H9 (cell line): ENCODE measurements at regions not wholly inside any gene's neighbourhood (a gene's known extent, or its start where the extent isn't known, plus 50 kb on each side); places are given as distances from the start of the nearest gene placed in this dataset.

Source experiments
- DNase-seq: peaks from one replicate; pipeline ENCODE4 v3.0.0-alpha.2; 2017
- H2AFZ ChIP-seq: one replicate; pipeline ENCODE4 v1.6.1; 2013; ENCODE audit warnings: mild to moderate bottlenecking, low read length, control low read depth, moderate library complexity
- H2AK5ac ChIP-seq: 2 replicates; pipeline ENCODE4 v1.6.1; 2013; ENCODE audit warnings: low read length, control low read depth, mixed read lengths; ENCODE audit not compliant: insufficient read length
- H2BK120ac ChIP-seq: one replicate; pipeline ENCODE4 v1.6.1; 2013; ENCODE audit warnings: low read depth, mild to moderate bottlenecking, low read length, control low read depth, inconsistent platforms; ENCODE audit not compliant: poor library complexity, severe bottlenecking
- H2BK12ac ChIP-seq: 2 replicates; pipeline ENCODE4 v1.6.1; 2013; ENCODE audit warnings: low read length, control low read depth, mixed read lengths, low read depth; ENCODE audit not compliant: insufficient read length
- H2BK15ac ChIP-seq: 2 replicates; pipeline ENCODE4 v1.6.1; 2013; ENCODE audit warnings: low read depth, low read length, control low read depth
- H2BK20ac ChIP-seq: one replicate; pipeline ENCODE4 v1.6.1; 2013; ENCODE audit warnings: low read depth, mild to moderate bottlenecking, low read length, control low read depth, inconsistent platforms; ENCODE audit not compliant: poor library complexity, severe bottlenecking
- H2BK5ac ChIP-seq: 2 replicates; pipeline ENCODE4 v1.6.1; 2013; ENCODE audit warnings: low read length, control low read depth, mixed read lengths; ENCODE audit not compliant: insufficient read length
- H3K14ac ChIP-seq: 2 replicates; pipeline ENCODE4 v1.6.1; 2013; ENCODE audit warnings: low read length, control low read depth; ENCODE audit not compliant: insufficient read depth
- H3K18ac ChIP-seq: 2 replicates; pipeline ENCODE4 v1.6.1; 2013; ENCODE audit warnings: low read depth, mild to moderate bottlenecking, mixed read lengths, low read length, control low read depth; ENCODE audit not compliant: insufficient read length
- H3K23ac ChIP-seq: 2 replicates; pipeline ENCODE4 v1.6.1; 2013; ENCODE audit warnings: low read length, control low read depth, mixed read lengths, low read depth; ENCODE audit not compliant: insufficient read length
- H3K23me2 ChIP-seq: 2 replicates; pipeline ENCODE4 v1.6.1; 2013; ENCODE audit warnings: low read depth, mild to moderate bottlenecking, mixed read lengths, low read length, control low read depth; ENCODE audit not compliant: insufficient read length, poor library complexity, severe bottlenecking
- H3K27ac ChIP-seq: 2 replicates; pipeline ENCODE4 v1.5.1; 2013; ENCODE audit warnings: low read length, control low read depth, mixed read lengths, low read depth; ENCODE audit not compliant: insufficient read length
- H3K27me3 ChIP-seq: 2 replicates; pipeline ENCODE4 v1.6.1; 2013; ENCODE audit warnings: low read length, control low read depth, inconsistent platforms; ENCODE audit not compliant: insufficient read depth
- H3K4ac ChIP-seq: 2 replicates; pipeline ENCODE4 v1.6.1; 2013; ENCODE audit warnings: low read depth, mild to moderate bottlenecking, control low read depth, inconsistent platforms, low read length, moderate library complexity
- H3K4me1 ChIP-seq: 2 replicates; pipeline ENCODE4 v1.6.1; 2013; ENCODE audit warnings: low read length, control low read depth, inconsistent platforms; ENCODE audit not compliant: insufficient read depth
- H3K4me2 ChIP-seq: 2 replicates; pipeline ENCODE4 v1.6.1; 2013; ENCODE audit warnings: low read length, control low read depth, mixed read lengths; ENCODE audit not compliant: insufficient read length, insufficient read depth
- H3K56ac ChIP-seq: 2 replicates; pipeline ENCODE4 v1.6.1; 2013; ENCODE audit warnings: low read depth, mild to moderate bottlenecking, mixed read lengths, low read length, control low read depth; ENCODE audit not compliant: insufficient read length
- H3K79me1 ChIP-seq: 2 replicates; pipeline ENCODE4 v1.6.1; 2013; ENCODE audit warnings: low read depth, mild to moderate bottlenecking, moderate library complexity, low read length, control low read depth, inconsistent platforms; ENCODE audit not compliant: insufficient read depth, poor library complexity, severe bottlenecking
- H3K79me2 ChIP-seq: 2 replicates; pipeline ENCODE4 v1.6.1; 2013; ENCODE audit warnings: low read length, control low read depth, inconsistent platforms; ENCODE audit not compliant: insufficient read depth
- H3K9ac ChIP-seq: 2 replicates; pipeline ENCODE4 v1.6.1; 2013; ENCODE audit warnings: low read length, control low read depth, mixed read lengths; ENCODE audit not compliant: insufficient read length; ENCODE audit errors: extremely low read depth
- H3K9me3 ChIP-seq: one replicate; pipeline ENCODE4 v1.6.1; 2013; ENCODE audit warnings: low read depth, low read length, inconsistent platforms; ENCODE audit not compliant: control insufficient read depth
- H3T11ph ChIP-seq: one replicate; pipeline ENCODE4 v1.6.1; 2013; ENCODE audit warnings: mild to moderate bottlenecking, low read length, control low read depth, inconsistent platforms
- H4K20me1 ChIP-seq: one replicate; pipeline ENCODE4 v1.6.1; 2013; ENCODE audit not compliant: control insufficient read depth, insufficient read length, insufficient read depth
- H4K5ac ChIP-seq: 2 replicates; pipeline ENCODE4 v1.6.1; 2013; ENCODE audit warnings: low read depth, mild to moderate bottlenecking, mixed read lengths, low read length, control low read depth; ENCODE audit not compliant: insufficient read length
- H4K8ac ChIP-seq: replicated peaks from 2 replicates; pipeline ENCODE4 v1.6.1; 2013; ENCODE audit warnings: low read length, control low read depth, mixed read lengths, low read depth; ENCODE audit not compliant: insufficient read length
- H4K91ac ChIP-seq: 2 replicates; pipeline ENCODE4 v1.6.1; 2013; ENCODE audit warnings: low read depth, mild to moderate bottlenecking, moderate library complexity, mixed read lengths, low read length, control low read depth; ENCODE audit not compliant: insufficient read length
- H3K27ac Mint-ChIP-seq, 3 experiments: 2 replicates in 2 of 3; 3 replicates in 1 of 3; pipeline ENCODE4 v1.8.0; 2020 to 2021; ENCODE audit warnings: mixed read lengths in 3 of 3, mild to moderate bottlenecking in 1 of 3, moderate library complexity in 1 of 3
- H3K27me3 Mint-ChIP-seq: 2 replicates; pipeline ENCODE4 v1.8.0; 2021; ENCODE audit warnings: low read depth, mild to moderate bottlenecking, moderate library complexity, mixed read lengths
- H3K36me3 Mint-ChIP-seq, 3 experiments: 2 replicates in 2 of 3; 3 replicates in 1 of 3; pipeline ENCODE4 v1.8.0; 2020 to 2021; ENCODE audit warnings: low read depth in 3 of 3, mixed read lengths in 3 of 3; ENCODE audit not compliant: insufficient read depth in 1 of 3
- H3K4me1 Mint-ChIP-seq, 2 experiments: 2 replicates each; pipeline ENCODE4 v1.8.0; 2020; ENCODE audit warnings: mixed read lengths in 2 of 2
- H3K4me3 Mint-ChIP-seq, 2 experiments: 2 replicates in 1 of 2; 3 replicates in 1 of 2; pipeline ENCODE4 v1.8.0; 2020 to 2021; ENCODE audit warnings: mild to moderate bottlenecking in 2 of 2, mixed read lengths in 2 of 2, moderate library complexity in 1 of 2
- H3K9me3 Mint-ChIP-seq, 2 experiments: 2 replicates in 1 of 2; 3 replicates in 1 of 2; pipeline ENCODE4 v1.8.0; 2020; ENCODE audit warnings: mild to moderate bottlenecking in 2 of 2, mixed read lengths in 2 of 2, moderate library complexity in 1 of 2
- WGBS: extraction: QIAGEN DNeasy Blood & Tissue Kit; methylation state at CpG from one replicate; pipeline ENCODE4 v1.1.7; 2013; ENCODE audit warnings: missing lambda C conversion rate, low lambda C conversion rate, mixed read lengths; ENCODE audit not compliant: insufficient read length; ENCODE audit errors: extremely low coverage; 5-methylcytosine and 5-hydroxymethylcytosine counted together
- TF ChIP-seq, protein P1 (sequence below): fragments of 200-600 bp; sonication (generic); conservative IDR thresholded peaks from 3 replicates; pipeline ENCODE4 v1.8.0; 2021; ENCODE audit warnings: antibody characterized with exemption, mild to moderate bottlenecking

DNA sequence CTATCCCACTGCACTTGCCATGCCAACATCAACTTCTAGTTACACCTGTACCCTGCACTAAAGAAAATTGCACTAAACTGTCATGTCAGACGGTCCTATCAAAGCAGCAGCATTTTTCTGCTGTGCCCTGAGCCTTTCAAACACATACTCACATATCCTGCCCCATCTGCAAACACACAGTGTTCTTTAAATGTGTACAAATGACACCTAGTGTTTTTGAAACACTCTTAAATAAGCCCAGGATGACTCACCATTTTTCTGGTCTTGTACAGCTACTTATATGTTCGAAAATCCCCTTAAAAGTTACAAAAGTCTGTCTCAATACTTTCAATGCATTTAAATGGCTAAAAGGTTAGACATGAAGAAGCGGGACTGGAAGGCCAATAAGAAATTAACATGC is 346.7 kb upstream of the PPARGC1A start:
- Mint-ChIP-seq H3K9me3 (no peaks in the 10 kb centered on the region), H3K4me3 (no peak overlapping the region), H3K27me3 (0 out of 2 replicates have a peak, but pooled peaks cover 1% of the 10 kb centered on the region), H3K27ac (no peak overlapping the region), H3K4me1 (peaks cover 18 to 25% of the 10 kb centered on the region in 2 experiments), H3K36me3 (no peaks in the 10 kb centered on the region)
- Histone ChIP-seq H3K79me1 (no peaks in the 10 kb centered on the region), H3K14ac (no peak overlapping the region), H2BK15ac (no peak overlapping the region), H4K20me1 (no peaks in the 10 kb centered on the region), H2AFZ (no peak overlapping the region), H3K4me2 (no peak overlapping the region), H3T11ph (no peak overlapping the region), H3K4ac (no peak overlapping the region), H2BK120ac (no peak overlapping the region), H3K23me2 (no peaks in the 10 kb centered on the region), H3K27me3 (no peaks in the 10 kb centered on the region), H3K79me2 (no peaks in the 10 kb centered on the region), H3K18ac (no peak overlapping the region), H4K8ac (no peak overlapping the region), H4K5ac (no peak overlapping the region), H3K4me1 (no peaks in the 10 kb centered on the region; the same call in 1 of the 2 replicates), H2AK5ac (no peak overlapping the region), H4K91ac (no peak overlapping the region), H2BK20ac (no peak overlapping the region), H3K9ac (no peak overlapping the region), H3K56ac (no peak overlapping the region), H2BK12ac (no peak overlapping the region), H3K27ac (no peak overlapping the region), H3K9me3 (no peaks in the 10 kb centered on the region), H3K23ac (no peak overlapping the region), H2BK5ac (no peak overlapping the region)
- TF ChIP-seq, protein P1, sequence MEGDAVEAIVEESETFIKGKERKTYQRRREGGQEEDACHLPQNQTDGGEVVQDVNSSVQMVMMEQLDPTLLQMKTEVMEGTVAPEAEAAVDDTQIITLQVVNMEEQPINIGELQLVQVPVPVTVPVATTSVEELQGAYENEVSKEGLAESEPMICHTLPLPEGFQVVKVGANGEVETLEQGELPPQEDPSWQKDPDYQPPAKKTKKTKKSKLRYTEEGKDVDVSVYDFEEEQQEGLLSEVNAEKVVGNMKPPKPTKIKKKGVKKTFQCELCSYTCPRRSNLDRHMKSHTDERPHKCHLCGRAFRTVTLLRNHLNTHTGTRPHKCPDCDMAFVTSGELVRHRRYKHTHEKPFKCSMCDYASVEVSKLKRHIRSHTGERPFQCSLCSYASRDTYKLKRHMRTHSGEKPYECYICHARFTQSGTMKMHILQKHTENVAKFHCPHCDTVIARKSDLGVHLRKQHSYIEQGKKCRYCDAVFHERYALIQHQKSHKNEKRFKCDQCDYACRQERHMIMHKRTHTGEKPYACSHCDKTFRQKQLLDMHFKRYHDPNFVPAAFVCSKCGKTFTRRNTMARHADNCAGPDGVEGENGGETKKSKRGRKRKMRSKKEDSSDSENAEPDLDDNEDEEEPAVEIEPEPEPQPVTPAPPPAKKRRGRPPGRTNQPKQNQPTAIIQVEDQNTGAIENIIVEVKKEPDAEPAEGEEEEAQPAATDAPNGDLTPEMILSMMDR = no peak
- WGBS = no CpG with 5 or more reads among the region's 3 CpGs
- DNase-seq = no peak
